ENCODE measurements at regions not wholly inside any gene's neighbourhood (a gene's known extent, or its start where the extent isn't known, plus 50 kb on each side); places are given as distances from the start of the nearest gene placed in this dataset.

DNA sequence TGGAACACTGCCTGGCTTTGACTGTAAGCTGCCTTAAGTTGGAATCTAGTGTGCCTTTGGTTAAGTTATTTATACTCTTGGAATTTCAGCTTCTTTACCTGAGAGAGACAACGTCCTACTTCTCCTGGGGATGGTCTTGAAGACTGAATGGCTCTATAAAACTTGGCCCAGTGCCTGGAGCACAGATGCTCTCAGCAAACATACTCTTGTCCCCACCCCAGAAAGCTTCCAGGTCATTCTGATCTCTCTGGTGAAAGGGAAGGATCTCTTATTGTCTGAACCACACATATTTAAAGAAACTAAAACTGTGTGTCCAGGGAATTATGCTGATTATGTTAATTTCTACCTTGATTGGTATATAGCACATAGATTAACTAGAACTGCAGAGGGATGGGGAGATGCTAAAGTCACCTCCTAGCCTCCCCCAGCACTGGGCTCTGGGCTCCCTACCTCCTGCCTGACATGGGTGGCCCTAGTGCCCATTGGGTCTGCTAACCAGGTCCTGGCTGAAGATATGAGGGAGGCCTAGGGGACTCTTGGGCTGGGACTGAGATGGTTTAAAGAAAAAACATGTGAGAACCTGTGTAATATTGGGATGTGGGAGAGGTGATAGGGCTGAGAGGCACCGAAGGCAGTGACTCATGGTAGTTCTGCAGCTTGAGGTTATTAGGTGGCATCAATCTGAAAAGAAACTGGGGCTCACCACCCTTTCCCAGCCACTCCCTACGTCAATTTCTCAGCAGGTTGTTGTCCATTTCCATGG lies 171.0 kb downstream of the RPLP1 start:
- Histone ChIP-seq H3K4me3 (ENCODE audit: low read depth, low read length) (no peak overlapping the region), H3K9me3 (no peaks in the 10 kb centered on the region), H3K36me3 (no peaks in the 10 kb centered on the region), H3K4me1 (no peaks in the 10 kb centered on the region), H3K27me3 (no peaks in the 10 kb centered on the region; the same call in 1 of the 2 replicates)
- TF ChIP-seq, protein P1, sequence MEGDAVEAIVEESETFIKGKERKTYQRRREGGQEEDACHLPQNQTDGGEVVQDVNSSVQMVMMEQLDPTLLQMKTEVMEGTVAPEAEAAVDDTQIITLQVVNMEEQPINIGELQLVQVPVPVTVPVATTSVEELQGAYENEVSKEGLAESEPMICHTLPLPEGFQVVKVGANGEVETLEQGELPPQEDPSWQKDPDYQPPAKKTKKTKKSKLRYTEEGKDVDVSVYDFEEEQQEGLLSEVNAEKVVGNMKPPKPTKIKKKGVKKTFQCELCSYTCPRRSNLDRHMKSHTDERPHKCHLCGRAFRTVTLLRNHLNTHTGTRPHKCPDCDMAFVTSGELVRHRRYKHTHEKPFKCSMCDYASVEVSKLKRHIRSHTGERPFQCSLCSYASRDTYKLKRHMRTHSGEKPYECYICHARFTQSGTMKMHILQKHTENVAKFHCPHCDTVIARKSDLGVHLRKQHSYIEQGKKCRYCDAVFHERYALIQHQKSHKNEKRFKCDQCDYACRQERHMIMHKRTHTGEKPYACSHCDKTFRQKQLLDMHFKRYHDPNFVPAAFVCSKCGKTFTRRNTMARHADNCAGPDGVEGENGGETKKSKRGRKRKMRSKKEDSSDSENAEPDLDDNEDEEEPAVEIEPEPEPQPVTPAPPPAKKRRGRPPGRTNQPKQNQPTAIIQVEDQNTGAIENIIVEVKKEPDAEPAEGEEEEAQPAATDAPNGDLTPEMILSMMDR (IDR thresholded peaks at IDR 0.05; ENCODE audit: low read depth, low read length), result no peak
- DNase-seq, result no peak

DNA sequence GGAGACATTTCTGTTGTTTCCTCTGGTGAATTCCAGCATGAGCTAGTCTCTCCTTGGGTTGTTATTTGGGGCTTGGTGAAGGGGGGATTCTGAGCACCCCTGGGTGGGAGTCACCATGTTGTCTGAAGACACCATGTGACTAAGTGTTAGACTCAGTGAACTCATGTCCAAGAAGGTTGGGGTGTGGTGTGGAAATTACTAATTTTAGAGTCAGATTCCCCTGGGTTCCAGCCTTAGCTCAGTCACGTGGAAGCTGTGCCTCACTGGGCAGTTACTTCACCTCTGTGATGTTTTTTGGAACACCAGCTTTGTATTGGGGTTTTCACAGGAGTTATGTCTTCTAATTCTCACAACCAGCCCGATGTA lies 171.5 kb downstream of the RPLP1 start:
- Histone ChIP-seq H3K4me3 (ENCODE audit: low read depth, low read length) (no peak overlapping the region), H3K27me3 (no peaks in the 10 kb centered on the region; the same call in 1 of the 2 replicates), H3K4me1 (no peaks in the 10 kb centered on the region), H3K9me3 (no peaks in the 10 kb centered on the region), H3K36me3 (no peaks in the 10 kb centered on the region)
- TF ChIP-seq, protein P1 (IDR thresholded peaks at IDR 0.05; ENCODE audit: low read depth, low read length), result no peak
- DNase-seq, result no peak

DNA sequence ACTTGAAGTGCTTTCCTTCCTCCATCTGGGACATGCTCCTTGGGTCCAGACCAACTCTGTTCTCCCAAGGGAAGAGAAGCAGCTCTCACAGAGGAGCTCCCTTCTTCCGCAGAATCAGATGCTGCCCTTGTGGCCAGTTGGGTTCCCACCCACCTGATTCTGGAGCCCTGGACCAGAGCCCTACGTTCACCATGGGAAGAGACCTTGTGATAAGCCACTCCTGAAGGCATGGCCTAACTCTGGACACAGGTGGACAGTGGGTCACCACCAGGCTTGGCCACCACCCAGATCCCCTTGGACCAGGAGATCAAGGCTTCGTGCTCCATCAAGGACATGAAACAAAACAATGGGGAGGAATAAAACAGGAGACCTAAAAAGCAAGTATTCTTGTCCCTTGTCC lies 172.2 kb downstream of the RPLP1 start:
- Histone ChIP-seq H3K9me3 (no peaks in the 10 kb centered on the region), H3K4me3 (ENCODE audit: low read depth, low read length) (no peak overlapping the region), H3K27me3 (peaks cover 2% of the 10 kb centered on the region; the same call in 1 of the 2 replicates), H3K4me1 (no peaks in the 10 kb centered on the region), H3K36me3 (no peaks in the 10 kb centered on the region)
- TF ChIP-seq, protein P1 (IDR thresholded peaks at IDR 0.05; ENCODE audit: low read depth, low read length), result no peak
- DNase-seq, result no peak

DNA sequence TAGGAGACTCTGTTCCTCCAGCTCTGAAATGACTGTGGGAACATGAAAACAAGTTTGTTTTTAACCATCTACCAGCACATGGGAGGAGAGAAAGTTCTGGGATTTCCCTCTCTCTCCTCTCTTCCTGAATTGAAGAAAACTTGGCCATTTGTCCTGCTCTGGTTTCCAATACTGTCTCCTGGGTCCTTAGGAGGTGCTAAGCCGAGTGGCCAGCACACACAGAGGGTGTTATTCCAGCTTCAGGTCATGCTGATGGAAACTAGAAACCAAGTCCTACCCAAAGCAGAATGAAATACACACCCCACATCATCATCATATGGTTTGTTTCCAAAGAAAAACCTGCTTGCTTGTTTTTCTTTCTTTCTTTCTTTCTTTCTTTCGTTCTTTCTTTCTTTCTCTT lies 172.7 kb downstream of the RPLP1 start:
- Histone ChIP-seq H3K36me3 (no peaks in the 10 kb centered on the region), H3K9me3 (no peaks in the 10 kb centered on the region), H3K27me3 (peaks cover 4% of the 10 kb centered on the region; the same call in 1 of the 2 replicates), H3K4me1 (no peaks in the 10 kb centered on the region), H3K4me3 (ENCODE audit: low read depth, low read length) (no peak overlapping the region)
- DNase-seq, result no peak
- TF ChIP-seq, protein P1 (IDR thresholded peaks at IDR 0.05; ENCODE audit: low read depth, low read length), result no peak

DNA sequence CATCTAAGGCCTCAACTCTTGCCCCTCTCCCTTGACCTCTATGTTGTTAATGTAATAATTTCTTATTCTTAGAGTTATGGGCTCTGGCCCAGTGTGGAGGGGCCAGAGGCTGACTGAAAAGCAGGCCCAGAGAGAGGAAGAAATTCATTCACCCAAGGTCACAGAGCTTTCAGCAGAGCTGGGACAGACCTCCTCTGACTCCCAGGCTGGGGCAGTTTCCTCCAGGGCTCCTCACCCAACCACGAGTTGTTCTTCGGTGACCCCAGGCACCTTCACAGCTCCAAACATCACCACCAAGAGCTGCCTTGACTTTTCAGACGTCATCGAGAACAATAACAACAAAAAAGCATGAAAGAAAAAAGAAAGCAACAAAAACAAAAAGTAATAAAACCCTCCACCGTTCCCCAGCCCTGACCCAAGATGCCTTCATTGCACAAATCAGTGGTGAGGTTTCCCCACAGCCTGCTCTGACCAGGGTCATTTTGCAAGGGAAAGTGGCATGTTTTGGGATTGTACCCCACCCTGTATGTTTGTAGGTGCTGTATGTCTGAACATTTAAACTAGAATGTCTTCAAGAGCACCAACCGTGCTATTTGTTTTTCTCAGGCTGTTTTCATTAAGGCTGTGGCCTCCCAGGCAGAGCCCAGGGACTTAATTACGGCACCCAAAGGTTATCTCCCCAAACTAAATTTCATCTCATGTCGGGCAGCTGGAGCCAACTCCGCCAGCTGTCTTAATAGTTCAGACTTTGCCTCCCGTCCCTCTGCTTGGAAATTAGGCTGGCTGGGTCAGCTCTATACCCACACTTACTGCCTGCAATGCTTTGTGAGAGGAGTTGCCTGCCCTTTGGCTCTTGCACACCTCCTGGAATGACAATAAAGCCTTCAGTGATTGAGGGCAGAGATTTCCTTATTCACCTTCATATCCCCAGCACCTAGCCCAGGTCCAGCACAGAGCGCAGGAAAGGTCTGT lies 173.8 kb downstream of the RPLP1 start:
- TF ChIP-seq, protein P1 (IDR thresholded peaks at IDR 0.05; ENCODE audit: low read depth, low read length), result no peak
- peaks cover 14% of the 10 kb centered on the region for H3K27me3 ChIP-seq

More for the DNA sequence above, 173.8 kb downstream of the RPLP1 start:
- no peaks in the 10 kb centered on the region for H3K36me3 ChIP-seq
- H3K4me3 ChIP-seq (ENCODE audit: low read depth, low read length), result no peak overlapping the region
- H3K4me1 ChIP-seq, result no peaks in the 10 kb centered on the region
- no peaks in the 10 kb centered on the region for H3K9me3 ChIP-seq
- peak; percentile 27 for DNase-seq

Measured in BE2C (cell line).